ENCODE measurements at regions not wholly inside any gene's neighbourhood (a gene's known extent, or its start where the extent isn't known, plus 50 kb on each side); places are given as distances from the start of the nearest gene placed in this dataset.

- no peak for TF ChIP-seq CTCF (IDR thresholded peaks at IDR 0.05; ENCODE audit: low read depth, low read length)
- no peak for DNase-seq (ENCODE audit: extremely low read depth, low read depth)
Measured at GRCh38 chr16:80046261-80046660, 445.7 kb upstream of the MAF start.

GRCh38 chr16:80045861-80046260, 445.3 kb upstream of the MAF start:
- TF ChIP-seq CTCF (IDR thresholded peaks at IDR 0.05; ENCODE audit: low read depth, low read length) = no peak
- DNase-seq (ENCODE audit: extremely low read depth, low read depth) = no peak

GRCh38 chr16:80041410-80041809, 440.9 kb upstream of the MAF start:
- TF ChIP-seq CTCF (IDR thresholded peaks at IDR 0.05; ENCODE audit: low read depth, low read length) = no peak
- DNase-seq (ENCODE audit: extremely low read depth, low read depth) = no peak

DNA sequence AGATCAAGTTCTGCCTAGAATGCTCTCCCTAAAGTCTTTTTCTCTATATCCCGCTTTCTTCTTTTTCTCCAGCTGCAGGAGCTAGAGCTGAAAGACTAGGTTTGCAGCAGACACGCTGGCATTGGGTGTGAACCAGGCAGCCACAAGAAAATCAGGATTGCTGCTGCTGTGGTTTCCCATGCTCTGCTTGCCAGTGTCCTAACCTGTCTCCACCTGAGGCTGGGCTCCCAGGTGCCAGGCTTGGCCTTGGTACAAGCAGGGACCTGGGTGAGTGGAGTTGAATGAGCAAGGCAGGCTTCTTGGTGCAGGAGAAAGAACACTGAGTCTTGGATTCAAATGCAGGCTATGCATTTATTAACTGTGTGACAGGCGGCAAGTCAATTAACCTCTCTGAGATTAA, 440.3 kb upstream of the MAF start:
- no peak for DNase-seq (ENCODE audit: extremely low read depth, low read depth)
- no peak for TF ChIP-seq CTCF (IDR thresholded peaks at IDR 0.05; ENCODE audit: low read depth, low read length)

GRCh38 chr16:80040413-80040812, 439.9 kb upstream of the MAF start:
- TF ChIP-seq CTCF (IDR thresholded peaks at IDR 0.05; ENCODE audit: low read depth, low read length) = no peak
- DNase-seq (ENCODE audit: extremely low read depth, low read depth) = no peak

DNA sequence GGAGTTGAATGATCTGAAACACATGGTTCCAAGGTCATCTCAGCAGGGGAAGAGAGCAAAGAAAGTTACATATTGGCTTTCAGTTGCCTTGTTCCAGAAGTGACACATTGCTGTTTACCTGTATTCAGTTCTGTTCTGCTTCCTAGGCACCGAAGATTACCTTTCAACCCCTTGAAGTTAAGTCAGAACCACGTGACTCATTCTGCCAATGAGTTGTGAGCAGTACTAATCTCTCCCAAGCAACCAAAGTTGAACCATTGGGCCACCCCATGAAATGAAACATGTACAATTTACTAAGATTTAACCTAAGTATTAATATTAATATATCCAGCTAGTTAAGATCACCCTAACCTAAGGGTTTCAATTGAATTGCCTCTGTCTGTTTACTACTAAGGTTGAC, 439.2 kb upstream of the MAF start:
- TF ChIP-seq CTCF (IDR thresholded peaks at IDR 0.05; ENCODE audit: low read depth, low read length) = no peak
- no peak for DNase-seq (ENCODE audit: extremely low read depth, low read depth)

DNA sequence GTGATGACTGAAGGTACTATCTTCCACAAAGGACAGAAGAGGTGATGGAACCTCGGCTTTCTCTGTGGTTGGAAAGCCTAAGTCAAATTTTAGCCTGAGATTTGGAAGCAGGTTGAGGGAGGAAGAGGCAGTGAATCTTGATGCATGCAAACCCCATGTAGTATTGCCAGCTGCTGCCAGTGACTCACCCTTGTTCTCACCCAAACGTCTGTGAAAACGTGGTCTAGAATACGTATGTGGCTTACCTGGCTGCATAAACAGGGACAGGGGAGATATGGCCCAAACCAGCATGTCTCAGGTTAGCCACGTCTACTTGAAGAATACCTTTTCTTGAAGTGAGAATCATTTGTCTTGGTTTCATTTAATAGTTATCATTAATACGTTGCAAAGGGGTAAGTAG, 438.0 kb upstream of the MAF start:
- no peak for DNase-seq (ENCODE audit: extremely low read depth, low read depth)
- no peak for TF ChIP-seq CTCF (IDR thresholded peaks at IDR 0.05; ENCODE audit: low read depth, low read length)
